IMR-90 (cell line): ENCODE measurements at regions not wholly inside any gene's neighbourhood (a gene's known extent, or its start where the extent isn't known, plus 50 kb on each side); places are given as distances from the start of the nearest gene placed in this dataset.

ENCODE experiments used
- CEBPB ChIP-seq: IDR thresholded peaks from 2 replicates; pipeline ENCODE4 v1.6.1; 2012; ENCODE audit warnings: low read depth, low read length, improper control_type of control experiment
- CHD1 ChIP-seq: IDR thresholded peaks from 2 replicates; pipeline ENCODE4 v1.6.1; 2012; ENCODE audit warnings: low read depth, low read length, improper control_type of control experiment
- CTCF ChIP-seq: conservative IDR thresholded peaks from 2 replicates; pipeline ENCODE4 v1.5.1; 2012; ENCODE audit warnings: mild to moderate bottlenecking, low read depth, low read length, improper control_type of control experiment
- ELK1 ChIP-seq: fragments of 150-350 bp; IDR thresholded peaks from 2 replicates; pipeline ENCODE4 v1.6.1; 2016; ENCODE audit warnings: low read depth, mild to moderate bottlenecking, low read length, moderate library complexity, borderline replicate concordance
- MAFK ChIP-seq: IDR thresholded peaks from 2 replicates; pipeline ENCODE4 v1.6.1; 2012; ENCODE audit warnings: low read depth, low read length, improper control_type of control experiment
- MAZ ChIP-seq: IDR thresholded peaks from 2 replicates; pipeline ENCODE4 v1.6.1; 2012; ENCODE audit warnings: low read depth, mild to moderate bottlenecking, low read length, improper control_type of control experiment, moderate library complexity, borderline replicate concordance
- MXI1 ChIP-seq: IDR thresholded peaks from 2 replicates; pipeline ENCODE4 v1.6.1; 2012; ENCODE audit warnings: low read depth, mild to moderate bottlenecking, low read length, moderate library complexity, borderline replicate concordance
- NFE2L2 ChIP-seq: fragments of 150-350 bp; IDR thresholded peaks from 2 replicates; pipeline ENCODE4 v1.6.1; 2016; ENCODE audit warnings: low read depth, mild to moderate bottlenecking, low read length
- POLR2A ChIP-seq: IDR thresholded peaks from 2 replicates; pipeline ENCODE4 v1.6.1; 2012; ENCODE audit warnings: mild to moderate bottlenecking, low read depth, low read length
- RAD21 ChIP-seq: IDR thresholded peaks from 2 replicates; pipeline ENCODE4 v1.6.1; 2012; ENCODE audit warnings: low read length, improper control_type of control experiment
- RFX5 ChIP-seq: IDR thresholded peaks from 2 replicates; pipeline ENCODE4 v1.8.0; 2012; ENCODE audit warnings: low read depth, mild to moderate bottlenecking, low read length, moderate library complexity
- SMC3 ChIP-seq: fragments of 150-350 bp; IDR thresholded peaks from 2 replicates; pipeline ENCODE4 v1.6.1; 2016; ENCODE audit warnings: low read depth, mild to moderate bottlenecking, antibody characterized with exemption, low read length, moderate library complexity
- USF2 ChIP-seq: fragments of 150-350 bp; IDR thresholded peaks from 2 replicates; pipeline ENCODE4 v1.6.1; 2017; ENCODE audit warnings: mild to moderate bottlenecking, antibody characterized with exemption, low read length, low read depth

- no peak for TF ChIP-seq CTCF
- TF ChIP-seq POLR2A: no peak
- no peak for TF ChIP-seq MXI1
- no peak for TF ChIP-seq MAFK
- TF ChIP-seq CEBPB: no peak
- no peak for TF ChIP-seq SMC3
- TF ChIP-seq RAD21: no peak
- TF ChIP-seq MAZ: no peak
- no peak for TF ChIP-seq CHD1
- no peak for TF ChIP-seq ELK1
- no peak for TF ChIP-seq USF2
- no peak for TF ChIP-seq RFX5
- no peak for TF ChIP-seq NFE2L2
Measured at GRCh38 chr2:30046396-30046795, 100.4 kb upstream of the YPEL5 start.
